ENCODE measurements at regions not wholly inside any gene's neighbourhood (a gene's known extent, or its start where the extent isn't known, plus 50 kb on each side); places are given as distances from the start of the nearest gene placed in this dataset.
"Not testable (repeated sequence)": the region's sequence is repeated elsewhere in the genome, so short reads cannot be mapped to it uniquely, and the experiment has no call there.

GRCh38 chr6:17224056-17224455 is 57.1 kb upstream of the RBM24 start:
- Histone ChIP-seq H3F3A (ENCODE audit: low read depth) (no peaks in the 10 kb centered on the region), H3K27ac (no peak overlapping the region), H2AFZ (replicated peaks) (no peak overlapping the region), H3K9ac (no peak overlapping the region), H3K4me3 (no peak overlapping the region), H3K27me3 (no peaks in the 10 kb centered on the region), H3K4me2 (no peak overlapping the region), H3K4me1 (peaks cover 11% of the 10 kb centered on the region), H3K36me3 (no peaks in the 10 kb centered on the region), H3K79me2 (ENCODE audit: low read depth) (no peaks in the 10 kb centered on the region), H4K20me1 (ENCODE audit: low read depth) (no peaks in the 10 kb centered on the region), H3K9me3 (ENCODE audit: low read depth) (no peaks in the 10 kb centered on the region)
- Mint-ChIP-seq H3K27me3 (ENCODE audit: insufficient read depth, low read depth) (peaks cover 8% of the 10 kb centered on the region), H3K27ac (no peak overlapping the region), H3K4me1 (peaks cover 19% of the 10 kb centered on the region), H3K9me3 (peaks cover 5% of the 10 kb centered on the region), H3K4me3 (no peak overlapping the region), H3K36me3 (no peaks in the 10 kb centered on the region)
- no peak for DNase-seq (ENCODE audit: low spot score)
- TF ChIP-seq EZH2 (IDR thresholded peaks at IDR 0.05) (no peak), EZH2phosphoT487 (IDR thresholded peaks at IDR 0.05) (no peak), CTCF (IDR thresholded peaks at IDR 0.05) (no peak)

- not testable (repeated sequence) for H3K27me3 Mint-ChIP-seq (ENCODE audit: insufficient read depth, low read depth); DNase-seq (ENCODE audit: low spot score); H2AFZ ChIP-seq (replicated peaks); H3K4me3 Mint-ChIP-seq; H3K27me3 ChIP-seq; H3K9me3 Mint-ChIP-seq; H4K20me1 ChIP-seq (ENCODE audit: low read depth); H3K9me3 ChIP-seq (ENCODE audit: low read depth); H3K4me2 ChIP-seq; H3K36me3 ChIP-seq; H3K9ac ChIP-seq; H3F3A ChIP-seq (ENCODE audit: low read depth); H3K27ac ChIP-seq; H3K27ac Mint-ChIP-seq; H3K36me3 Mint-ChIP-seq; H3K79me2 ChIP-seq (ENCODE audit: low read depth); H3K4me3 ChIP-seq
- peaks cover 19% of the 10 kb centered on the region for H3K4me1 Mint-ChIP-seq
- H3K4me1 ChIP-seq = peaks cover 11% of the 10 kb centered on the region
Measured at GRCh38 chr6:17224501-17224900, 56.7 kb upstream of the RBM24 start.

GRCh38 chr6:17225767-17226630 is 55.2 kb upstream of the RBM24 start:
- Mint-ChIP-seq H3K4me3 (no peak overlapping the region), H3K9me3 (peaks cover 5% of the 10 kb centered on the region), H3K4me1 (peaks cover 19% of the 10 kb centered on the region), H3K27ac (no peak overlapping the region), H3K27me3 (ENCODE audit: insufficient read depth, low read depth) (peaks cover 6% of the 10 kb centered on the region), H3K36me3 (no peaks in the 10 kb centered on the region)
- H3K4me1 ChIP-seq = peaks cover 11% of the 10 kb centered on the region
- no peaks in the 10 kb centered on the region for H3K36me3 ChIP-seq
- peak overlapping the region; percentile 27 for H2AFZ ChIP-seq (replicated peaks)
- no peak overlapping the region for H3K4me2 ChIP-seq
- no peak overlapping the region for H3K27ac ChIP-seq
- no peaks in the 10 kb centered on the region for H3K79me2 ChIP-seq (ENCODE audit: low read depth)
- H4K20me1 ChIP-seq (ENCODE audit: low read depth) = no peaks in the 10 kb centered on the region
- no peak overlapping the region for H3K4me3 ChIP-seq
- no peak overlapping the region for H3K9ac ChIP-seq
- H3K27me3 ChIP-seq = no peaks in the 10 kb centered on the region
- H3F3A ChIP-seq (ENCODE audit: low read depth) = no peaks in the 10 kb centered on the region
- TF ChIP-seq EZH2phosphoT487 (IDR thresholded peaks at IDR 0.05) (no peak), EZH2 (IDR thresholded peaks at IDR 0.05) (no peak), CTCF (IDR thresholded peaks at IDR 0.05) (no peak)
- no peak for DNase-seq (ENCODE audit: low spot score)
- H3K9me3 ChIP-seq (ENCODE audit: low read depth) = no peaks in the 10 kb centered on the region

- TF ChIP-seq EZH2 (IDR thresholded peaks at IDR 0.05) (no peak), CTCF (IDR thresholded peaks at IDR 0.05) (no peak), EZH2phosphoT487 (IDR thresholded peaks at IDR 0.05) (no peak)
- H3K4me1 Mint-ChIP-seq = peaks cover 16% of the 10 kb centered on the region
- peaks cover 8% of the 10 kb centered on the region for H3K27me3 Mint-ChIP-seq (ENCODE audit: insufficient read depth, low read depth)
- Histone ChIP-seq H3K4me2 (no peak overlapping the region), H3K36me3 (no peaks in the 10 kb centered on the region), H3K79me2 (ENCODE audit: low read depth) (no peaks in the 10 kb centered on the region), H3K4me3 (no peak overlapping the region), H3K9ac (no peak overlapping the region), H3K27me3 (no peaks in the 10 kb centered on the region), H3K4me1 (peaks cover 11% of the 10 kb centered on the region), H3F3A (ENCODE audit: low read depth) (no peaks in the 10 kb centered on the region), H4K20me1 (ENCODE audit: low read depth) (no peaks in the 10 kb centered on the region), H3K9me3 (ENCODE audit: low read depth) (no peaks in the 10 kb centered on the region), H2AFZ (replicated peaks) (no peak overlapping the region), H3K27ac (no peak overlapping the region)
- H3K9me3 Mint-ChIP-seq = peaks cover 5% of the 10 kb centered on the region
- no peak overlapping the region for H3K4me3 Mint-ChIP-seq
- DNase-seq (ENCODE audit: low spot score) = no peak
- H3K36me3 Mint-ChIP-seq = no peaks in the 10 kb centered on the region
- no peak overlapping the region for H3K27ac Mint-ChIP-seq
Measured at GRCh38 chr6:17226786-17227233, 54.4 kb upstream of the RBM24 start.

Data from neural progenitor cell (in vitro differentiated cells).